Stimulated activated CD4-positive, alpha-beta T cell treated with anti-CD3 and anti-CD28 coated beads, Interleukin-4, amount 100 ng/mL, for 4 hours (primary cell): ENCODE measurements at regions not wholly inside any gene's neighbourhood (a gene's known extent, or its start where the extent isn't known, plus 50 kb on each side); places are given as distances from the start of the nearest gene placed in this dataset.
"Not testable (repeated sequence)": the region's sequence is repeated elsewhere in the genome, so short reads cannot be mapped to it uniquely, and the experiment has no call there.

Experiments used
- DNase-seq, 2 experiments: peaks; one replicate each; pipeline ENCODE4 v3.0.0-alpha.2; 2020

DNA sequence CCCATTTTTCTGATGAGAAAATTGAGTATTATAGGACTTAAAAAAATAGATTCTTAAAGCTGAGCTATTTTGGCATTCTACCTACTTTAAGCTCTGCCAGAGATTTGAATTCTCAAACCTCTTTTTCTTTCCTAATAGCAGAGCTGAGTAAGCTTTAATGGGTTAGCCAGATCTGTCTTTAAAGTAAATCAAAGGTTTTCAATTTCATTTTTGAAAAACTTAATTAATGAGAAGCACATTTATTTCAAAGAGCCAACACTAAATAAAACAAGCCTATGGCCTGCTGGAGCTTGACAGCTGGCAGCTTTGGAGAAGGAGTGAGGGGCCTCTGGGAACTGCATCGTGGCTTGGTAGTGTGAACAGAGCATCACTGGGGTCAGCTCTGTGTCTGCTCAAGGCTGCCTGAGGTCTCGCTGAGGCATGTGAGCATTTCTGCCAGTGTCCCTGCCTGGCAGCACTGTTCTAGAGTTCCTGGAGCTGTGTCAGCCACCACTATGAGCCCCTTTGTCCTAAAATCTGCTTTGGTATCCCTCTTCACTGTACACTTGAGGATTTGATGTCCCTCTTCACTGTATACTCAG lies 50.4 kb upstream of the PRSS23 start:
- DNase-seq, result no peak

GRCh38 chr11:86749376-86749775 lies 51.0 kb upstream of the PRSS23 start:
- DNase-seq, result no peak

- DNase-seq, result no peak
Observed at GRCh38 chr11:86748296-86748695, 52.0 kb upstream of the PRSS23 start.

DNA sequence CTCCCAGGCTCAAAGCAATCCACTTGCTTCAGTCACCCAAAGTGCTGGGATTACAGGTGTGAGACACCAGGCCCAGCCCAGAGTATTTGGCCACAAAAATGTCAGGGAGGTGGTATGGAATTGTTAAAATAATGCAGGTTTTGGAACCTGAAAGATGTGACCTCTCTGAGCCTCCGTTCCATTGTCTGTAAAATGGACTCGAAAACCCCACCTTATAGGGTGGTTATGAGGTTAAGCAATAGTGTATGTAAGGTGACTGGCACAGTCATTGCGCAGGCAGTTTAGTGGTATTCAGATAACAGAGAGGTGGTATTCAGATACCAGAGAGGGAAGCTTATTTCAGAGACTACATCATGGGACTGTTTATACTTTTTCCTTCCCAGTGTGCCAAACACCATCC lies 52.5 kb upstream of the PRSS23 start:
- DNase-seq, result no peak

- DNase-seq, result no peak
Observed at GRCh38 chr11:86746514-86746913, 53.8 kb upstream of the PRSS23 start.

GRCh38 chr11:86745571-86745970 lies 54.8 kb upstream of the PRSS23 start:
- DNase-seq, result no peak

DNA sequence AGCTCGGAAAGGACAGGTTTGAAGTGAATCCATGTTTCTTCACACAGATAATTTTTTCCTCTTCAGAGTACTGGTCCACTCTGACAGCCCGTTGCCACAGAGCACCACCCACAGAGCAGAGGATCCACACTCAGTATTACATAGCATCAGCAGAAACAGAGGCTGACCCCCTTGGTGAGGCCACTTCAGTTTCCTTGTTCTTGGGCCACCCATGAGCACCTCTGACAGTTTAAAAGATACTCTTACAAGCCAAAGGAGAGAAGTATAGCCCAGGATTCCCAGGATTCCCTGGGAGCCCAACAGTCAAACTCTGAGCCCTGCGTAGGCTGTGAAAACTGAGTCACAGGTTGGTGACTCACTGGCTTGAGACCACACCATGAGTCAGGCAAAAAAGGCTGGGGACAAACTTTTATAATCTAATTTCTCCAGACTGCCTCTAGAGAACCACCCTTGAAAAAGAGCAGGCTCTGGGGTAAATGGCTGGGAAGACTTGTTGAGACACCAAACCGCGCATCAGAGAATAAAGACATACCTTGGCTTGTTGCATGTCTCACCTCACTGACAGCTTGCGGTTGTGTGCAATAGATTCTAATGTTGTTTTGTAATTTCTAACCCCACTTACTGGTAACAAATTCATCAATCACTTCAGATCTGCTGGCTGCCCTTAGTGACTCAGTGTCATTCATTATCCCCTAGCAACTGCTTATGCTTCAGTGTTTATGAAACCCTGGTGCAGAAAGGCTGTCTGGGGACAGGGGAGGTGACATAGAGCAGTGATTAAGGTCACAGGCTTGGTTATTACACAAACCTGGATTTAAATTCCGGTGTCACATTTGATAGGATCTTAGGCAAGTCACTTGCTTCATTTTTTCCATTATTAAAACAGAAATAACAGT lies 56.9 kb upstream of the PRSS23 start:
- DNase-seq, result peak in 1 of 2 experiments; percentile 13

GRCh38 chr11:86741839-86742805 lies 58.2 kb upstream of the PRSS23 start:
- DNase-seq, result no peak

DNA sequence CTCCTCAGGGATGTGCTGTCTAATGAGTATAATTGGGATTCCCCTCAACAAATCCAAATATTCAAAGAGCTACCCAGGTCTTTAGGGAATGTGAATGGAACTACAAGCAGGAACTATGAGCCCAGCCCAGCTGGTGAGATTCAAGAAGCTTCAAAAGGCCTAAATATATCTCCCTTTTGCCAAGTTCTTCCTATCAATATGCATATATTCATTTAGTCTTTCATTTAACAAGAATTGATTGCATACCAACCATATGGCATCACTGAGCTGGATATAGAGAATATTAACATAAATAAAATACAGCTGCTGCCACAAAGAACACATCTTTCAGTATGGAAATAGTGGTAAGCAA lies 58.9 kb upstream of the PRSS23 start:
- no peak for DNase-seq

- no peak for DNase-seq
Observed at GRCh38 chr11:86740628-86741483, 59.5 kb upstream of the PRSS23 start.

- DNase-seq, result no peak
Observed at GRCh38 chr11:86738568-86738967, 61.8 kb upstream of the PRSS23 start.

DNA sequence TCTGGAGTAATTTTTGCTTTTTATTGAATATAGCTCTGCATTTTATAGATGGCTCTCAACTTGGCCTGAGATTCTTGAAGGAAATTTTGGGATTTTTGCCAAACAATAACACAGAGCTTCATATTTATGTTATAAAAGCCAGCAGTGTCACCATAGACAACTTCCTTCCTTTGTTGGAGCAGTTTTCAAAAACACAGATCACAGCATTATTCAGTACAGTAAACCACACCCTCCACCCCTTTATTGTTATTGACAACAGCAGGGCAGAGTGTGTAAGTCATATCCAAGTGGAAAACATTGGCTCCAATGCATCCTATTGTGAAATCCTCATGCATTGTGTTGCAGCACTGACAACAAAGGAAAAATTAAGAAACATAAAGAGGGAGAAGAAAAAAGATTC lies 62.6 kb upstream of the PRSS23 start:
- DNase-seq, result no peak

DNA sequence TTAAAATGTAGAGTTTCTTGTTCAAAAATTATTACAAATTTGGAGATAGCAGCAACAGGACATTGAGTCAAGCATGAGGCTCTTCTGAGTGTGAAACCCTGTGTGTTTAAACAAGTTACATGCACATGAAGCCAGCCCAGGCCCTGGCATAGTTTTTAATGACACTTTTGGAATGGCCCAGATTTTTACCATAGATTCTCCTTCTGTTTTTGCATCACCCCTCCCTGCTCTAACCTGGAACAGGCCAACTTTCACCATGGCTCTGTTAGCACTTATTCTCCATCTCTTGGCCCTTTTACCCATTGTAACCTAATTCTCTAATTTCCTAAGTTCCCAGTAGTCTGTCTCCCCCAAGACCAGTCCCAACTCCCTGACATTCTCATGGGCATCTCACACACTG lies 63.1 kb upstream of the PRSS23 start:
- DNase-seq, result no peak

GRCh38 chr11:86736291-86737143 lies 63.8 kb upstream of the PRSS23 start:
- DNase-seq, result no peak

- no peak for DNase-seq
Observed at GRCh38 chr11:86735451-86736290, 63.3 kb upstream of the ME3 start.

- DNase-seq, result not testable (repeated sequence)
Observed at GRCh38 chr11:86732739-86733138, 60.3 kb upstream of the ME3 start.

- not testable (repeated sequence) for DNase-seq
Observed at GRCh38 chr11:86732286-86732685, 59.9 kb upstream of the ME3 start.

DNA sequence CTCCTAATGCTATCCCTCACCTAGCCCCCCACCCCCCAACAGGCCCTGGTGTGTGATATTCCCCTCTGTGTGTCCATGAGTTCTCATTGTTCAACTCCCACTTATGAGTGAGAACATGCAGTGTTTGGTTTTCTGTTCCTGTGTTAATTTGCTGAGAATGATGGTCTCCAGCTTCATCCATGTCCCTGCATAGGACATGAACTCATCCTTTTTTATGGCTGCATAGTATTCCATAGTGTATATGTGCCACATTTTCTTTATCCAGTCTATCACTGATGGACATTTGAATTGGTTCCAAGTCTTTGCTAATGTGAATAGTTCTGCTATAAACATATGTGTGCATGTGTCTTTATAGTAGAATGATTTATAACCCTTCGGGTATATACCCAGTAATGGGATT lies 57.2 kb upstream of the ME3 start:
- not testable (repeated sequence) for DNase-seq

DNA sequence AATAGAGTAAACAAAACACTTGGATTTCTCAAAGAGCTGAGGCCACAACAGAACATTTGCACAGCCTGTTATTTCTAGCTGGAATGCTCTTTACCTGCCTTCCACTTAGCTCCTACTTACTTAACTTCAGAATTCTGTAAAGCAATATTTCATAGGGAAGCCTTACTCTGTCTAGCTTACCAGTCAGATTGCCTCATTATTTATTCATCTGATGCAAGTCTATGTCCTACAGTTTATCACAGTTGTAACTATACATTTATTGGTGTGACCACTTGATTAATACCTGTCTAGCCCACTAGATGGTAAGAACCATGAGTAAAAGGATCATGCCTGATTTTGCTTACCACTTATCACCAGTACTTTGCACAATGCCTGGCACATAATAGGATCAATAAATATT lies 56.1 kb upstream of the ME3 start:
- no peak for DNase-seq

DNA sequence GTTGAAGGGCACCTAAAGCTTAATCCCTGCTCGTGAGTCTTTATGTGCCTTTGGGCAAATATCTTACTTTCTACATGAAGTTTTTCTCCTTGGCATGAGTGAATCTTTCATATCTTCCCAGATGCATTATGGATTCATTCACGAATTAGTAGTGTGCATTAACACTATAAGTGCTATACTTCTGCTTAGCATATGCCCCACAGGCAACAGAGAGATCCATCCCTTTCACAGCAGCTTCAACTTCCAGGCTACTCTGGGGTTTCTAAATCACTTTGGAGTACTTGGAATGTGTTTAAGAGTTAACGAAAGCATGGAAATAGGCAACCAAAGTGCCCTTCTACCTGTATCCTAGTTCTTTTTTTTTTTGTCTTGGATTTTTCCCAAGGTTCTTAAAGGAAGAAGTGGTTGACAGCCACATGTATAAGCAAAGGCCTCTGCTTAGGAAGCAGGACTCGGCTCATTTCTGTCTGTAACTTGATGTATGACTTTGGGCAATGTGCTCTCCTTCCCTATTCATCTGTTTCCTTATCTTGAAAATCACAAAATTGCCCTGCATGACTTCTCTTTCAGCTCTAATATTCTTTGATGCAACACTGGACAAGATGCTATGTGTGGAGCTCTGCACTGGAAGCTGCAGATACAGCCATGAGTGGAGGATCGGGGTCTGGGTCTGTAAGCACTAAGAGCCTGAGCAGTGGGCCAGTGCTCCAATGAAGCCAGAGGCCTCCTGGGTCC lies 54.5 kb upstream of the ME3 start:
- no peak for DNase-seq
